ENCODE measurements at regions not wholly inside any gene's neighbourhood (a gene's known extent, or its start where the extent isn't known, plus 50 kb on each side); places are given as distances from the start of the nearest gene placed in this dataset.

- ATAC-seq, result no peak
- Histone ChIP-seq H3K9me3 (peaks cover 0 to 5% (median 0%) of the 10 kb centered on the region in 12 donors), H3K4me1 (peaks cover 0 to 31% (median 10%) of the 10 kb centered on the region in 12 donors), H3K27ac (no peak overlapping the region), H3K27me3 (no peaks in the 10 kb centered on the region), H3K4me3 (no peak overlapping the region), H3K36me3 (no peaks in the 10 kb centered on the region)
- intact Hi-C loops (cut with DNase I), result no loop called here
- 96 to 99% (median 97%) methylated on average over 3 of the region's 3 CpGs for WGBS, 4 donors
- TF ChIP-seq CTCF (IDR thresholded peaks at IDR 0.05), result no peak
- no peak for TF ChIP-seq POLR2A (IDR thresholded peaks at IDR 0.05)
- no peak for DNase-seq
These were observed 118.6 kb upstream of the ZNF608 start for GRCh38 chr5:124865066-124865465.

GRCh38 chr5:124865603-124866354 is 119.3 kb upstream of the ZNF608 start:
- no peak for DNase-seq
- Histone ChIP-seq H3K4me3 (no peak overlapping the region), H3K36me3 (no peaks in the 10 kb centered on the region), H3K27me3 (no peaks in the 10 kb centered on the region), H3K27ac (peak overlapping the region in 1 of 12 donors; percentile 1), H3K4me1 (peaks cover 0 to 31% (median 11%) of the 10 kb centered on the region in 12 donors), H3K9me3 (peaks cover 0 to 5% (median 0%) of the 10 kb centered on the region in 12 donors)
- TF ChIP-seq POLR2A (IDR thresholded peaks at IDR 0.05), result no peak
- TF ChIP-seq CTCF (IDR thresholded peaks at IDR 0.05), result no peak
- ATAC-seq, result no peak
- WGBS, 4 donors, result 71 to 84% (median 75%) methylated on average over 4 of the region's 4 CpGs
- intact Hi-C loops (cut with DNase I), result no loop called here

- DNase-seq (no peak), ATAC-seq (no peak)
- WGBS, 4 donors, result 71 to 76% (median 74%) methylated on average over 12 of the region's 12 CpGs
- H3K4me1 ChIP-seq, result peaks cover 0 to 35% (median 11%) of the 10 kb centered on the region in 12 donors
- H3K27ac ChIP-seq, result peak overlapping the region in 1 of 12 donors; percentile 1
- no peak overlapping the region for H3K4me3 ChIP-seq
- intact Hi-C loops (cut with DNase I), result no loop called here
- no peaks in the 10 kb centered on the region for H3K27me3 ChIP-seq
- TF ChIP-seq POLR2A (IDR thresholded peaks at IDR 0.05), result no peak
- no peak for TF ChIP-seq CTCF (IDR thresholded peaks at IDR 0.05)
- peaks cover 0 to 5% (median 0%) of the 10 kb centered on the region in 12 donors for H3K9me3 ChIP-seq
- H3K36me3 ChIP-seq, result no peaks in the 10 kb centered on the region
These were observed 120.1 kb upstream of the ZNF608 start for GRCh38 chr5:124866355-124867136.

GRCh38 chr5:124867137-124867704 is 120.8 kb upstream of the ZNF608 start:
- intact Hi-C loops (cut with DNase I), result no loop called here
- Histone ChIP-seq H3K9me3 (peaks cover 0 to 5% (median 0%) of the 10 kb centered on the region in 12 donors), H3K27me3 (no peaks in the 10 kb centered on the region), H3K27ac (no peak overlapping the region), H3K4me3 (no peak overlapping the region), H3K4me1 (peaks cover 0 to 36% (median 11%) of the 10 kb centered on the region in 12 donors), H3K36me3 (no peaks in the 10 kb centered on the region)
- ATAC-seq (no peak), DNase-seq (no peak)
- no peak for TF ChIP-seq CTCF (IDR thresholded peaks at IDR 0.05)
- TF ChIP-seq POLR2A (IDR thresholded peaks at IDR 0.05), result no peak
- 81 to 86% (median 85%) methylated on average over 6 of the region's 6 CpGs for WGBS, 4 donors
